ENCODE measurements at regions not wholly inside any gene's neighbourhood (a gene's known extent, or its start where the extent isn't known, plus 50 kb on each side); places are given as distances from the start of the nearest gene placed in this dataset.

- Histone ChIP-seq H3K9me3 (ENCODE audit: control insufficient read depth in 2 of 2, low read length in 2 of 2) (no peaks in the 10 kb centered on the region), H3K27me3 (ENCODE audit: control insufficient read depth in 1 of 2, insufficient read depth in 2 of 2, low read length in 2 of 2) (no peaks in the 10 kb centered on the region), H3K27ac (ENCODE audit: low read length) (no peak overlapping the region), H3K9ac (ENCODE audit: low read length in 2 of 2) (no peak overlapping the region), H3K36me3 (ENCODE audit: control insufficient read depth in 2 of 2, insufficient read depth in 2 of 2, low read length in 2 of 2) (no peaks in the 10 kb centered on the region), H3K4me1 (ENCODE audit: control insufficient read depth, insufficient read depth, low read length) (no peaks in the 10 kb centered on the region), H3K4me3 (ENCODE audit: low read length in 2 of 2) (no peak overlapping the region)
Measured at GRCh38 chr12:24743941-24744793, 204.7 kb downstream of the BCAT1 start.

DNA sequence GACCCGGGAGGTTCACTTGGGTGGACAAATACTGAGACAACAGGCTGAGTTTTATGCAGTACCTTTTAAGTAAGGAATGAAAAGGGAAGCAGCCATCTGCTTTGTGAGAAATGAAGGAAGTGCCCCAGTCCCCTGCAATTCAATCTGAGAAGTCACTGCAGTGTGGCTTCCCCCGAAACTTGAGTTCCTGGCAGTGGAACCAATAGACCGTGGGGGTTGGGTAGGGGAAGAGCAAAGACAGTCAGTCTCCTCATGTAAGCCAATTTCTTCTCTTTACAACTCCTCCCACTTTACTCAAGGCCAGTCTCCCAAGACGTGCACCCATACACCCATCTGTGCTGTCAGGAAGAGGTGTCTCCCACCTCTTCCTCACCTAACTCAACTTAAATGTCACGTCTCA, 206.5 kb downstream of the BCAT1 start:
- H3K4me1 ChIP-seq (ENCODE audit: control insufficient read depth, insufficient read depth, low read length), result no peaks in the 10 kb centered on the region
- no peaks in the 10 kb centered on the region for H3K9me3 ChIP-seq (ENCODE audit: control insufficient read depth in 2 of 2, low read length in 2 of 2)
- no peak overlapping the region for H3K27ac ChIP-seq (ENCODE audit: low read length)
- H3K9ac ChIP-seq (ENCODE audit: low read length in 2 of 2), result no peak overlapping the region
- H3K4me3 ChIP-seq (ENCODE audit: low read length in 2 of 2), result no peak overlapping the region
- no peaks in the 10 kb centered on the region for H3K27me3 ChIP-seq (ENCODE audit: control insufficient read depth in 1 of 2, insufficient read depth in 2 of 2, low read length in 2 of 2)
- no peaks in the 10 kb centered on the region for H3K36me3 ChIP-seq (ENCODE audit: control insufficient read depth in 2 of 2, insufficient read depth in 2 of 2, low read length in 2 of 2)

GRCh38 chr12:24741216-24741615, 207.7 kb downstream of the BCAT1 start:
- Histone ChIP-seq H3K9ac (ENCODE audit: low read length in 2 of 2) (no peak overlapping the region), H3K9me3 (ENCODE audit: control insufficient read depth in 2 of 2, low read length in 2 of 2) (no peaks in the 10 kb centered on the region), H3K4me3 (ENCODE audit: low read length in 2 of 2) (no peak overlapping the region), H3K27ac (ENCODE audit: low read length) (no peak overlapping the region), H3K4me1 (ENCODE audit: control insufficient read depth, insufficient read depth, low read length) (no peaks in the 10 kb centered on the region), H3K27me3 (ENCODE audit: control insufficient read depth in 1 of 2, insufficient read depth in 2 of 2, low read length in 2 of 2) (no peaks in the 10 kb centered on the region), H3K36me3 (ENCODE audit: control insufficient read depth in 2 of 2, insufficient read depth in 2 of 2, low read length in 2 of 2) (no peaks in the 10 kb centered on the region)

DNA sequence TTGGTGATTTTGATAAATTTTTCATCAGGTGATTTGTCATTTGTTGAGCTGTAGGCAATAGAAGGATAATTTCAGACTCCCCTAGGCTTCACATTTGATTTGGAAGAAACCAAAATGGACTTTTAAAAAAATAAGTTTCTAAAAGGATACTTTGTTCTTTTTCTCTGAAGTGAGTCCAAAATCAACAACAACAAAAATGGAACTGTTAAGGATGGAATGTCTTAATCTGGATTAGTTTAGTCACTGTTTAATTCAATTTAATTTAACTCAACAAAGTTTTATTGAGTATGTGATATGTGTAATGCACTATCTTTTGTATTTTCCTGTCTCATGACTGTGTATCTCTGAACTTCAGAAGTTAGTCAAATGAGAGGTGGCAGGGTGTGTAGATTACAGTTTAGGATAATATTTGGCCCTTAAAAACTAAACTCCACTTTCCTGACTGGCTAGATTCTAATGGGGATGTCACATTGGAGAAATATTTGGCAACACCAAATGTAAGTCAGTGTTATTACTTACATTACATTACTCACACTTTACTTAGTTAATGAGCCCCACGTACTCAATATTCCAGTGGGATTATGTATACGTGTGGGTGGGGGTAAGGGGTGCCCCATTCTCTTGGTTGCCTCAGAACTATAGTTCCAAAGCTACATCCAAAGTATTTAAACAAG, 209.7 kb downstream of the BCAT1 start:
- Histone ChIP-seq H3K4me1 (ENCODE audit: control insufficient read depth, insufficient read depth, low read length) (no peaks in the 10 kb centered on the region), H3K27me3 (ENCODE audit: control insufficient read depth in 1 of 2, insufficient read depth in 2 of 2, low read length in 2 of 2) (no peaks in the 10 kb centered on the region), H3K4me3 (ENCODE audit: low read length in 2 of 2) (no peak overlapping the region), H3K27ac (ENCODE audit: low read length) (no peak overlapping the region), H3K9ac (ENCODE audit: low read length in 2 of 2) (no peak overlapping the region), H3K36me3 (ENCODE audit: control insufficient read depth in 2 of 2, insufficient read depth in 2 of 2, low read length in 2 of 2) (no peaks in the 10 kb centered on the region), H3K9me3 (ENCODE audit: control insufficient read depth in 2 of 2, low read length in 2 of 2) (no peaks in the 10 kb centered on the region)

GRCh38 chr12:24738441-24738840, 210.5 kb downstream of the BCAT1 start:
- no peaks in the 10 kb centered on the region for H3K27me3 ChIP-seq (ENCODE audit: control insufficient read depth in 1 of 2, insufficient read depth in 2 of 2, low read length in 2 of 2)
- no peak overlapping the region for H3K4me3 ChIP-seq (ENCODE audit: low read length in 2 of 2)
- no peak overlapping the region for H3K27ac ChIP-seq (ENCODE audit: low read length)
- H3K9ac ChIP-seq (ENCODE audit: low read length in 2 of 2), result no peak overlapping the region
- no peaks in the 10 kb centered on the region for H3K9me3 ChIP-seq (ENCODE audit: control insufficient read depth in 2 of 2, low read length in 2 of 2)
- no peaks in the 10 kb centered on the region for H3K4me1 ChIP-seq (ENCODE audit: control insufficient read depth, insufficient read depth, low read length)
- no peaks in the 10 kb centered on the region for H3K36me3 ChIP-seq (ENCODE audit: control insufficient read depth in 2 of 2, insufficient read depth in 2 of 2, low read length in 2 of 2)

- Histone ChIP-seq H3K9me3 (ENCODE audit: control insufficient read depth in 2 of 2, low read length in 2 of 2) (no peaks in the 10 kb centered on the region), H3K4me1 (ENCODE audit: control insufficient read depth, insufficient read depth, low read length) (no peaks in the 10 kb centered on the region), H3K4me3 (ENCODE audit: low read length in 2 of 2) (no peak overlapping the region), H3K36me3 (ENCODE audit: control insufficient read depth in 2 of 2, insufficient read depth in 2 of 2, low read length in 2 of 2) (no peaks in the 10 kb centered on the region), H3K27me3 (ENCODE audit: control insufficient read depth in 1 of 2, insufficient read depth in 2 of 2, low read length in 2 of 2) (no peaks in the 10 kb centered on the region), H3K27ac (ENCODE audit: low read length) (no peak overlapping the region), H3K9ac (ENCODE audit: low read length in 2 of 2) (no peak overlapping the region)
Measured at GRCh38 chr12:24731596-24731995, 217.3 kb downstream of the BCAT1 start.

GRCh38 chr12:24730489-24730896, 218.4 kb downstream of the BCAT1 start:
- H3K27me3 ChIP-seq (ENCODE audit: control insufficient read depth in 1 of 2, insufficient read depth in 2 of 2, low read length in 2 of 2), result no peaks in the 10 kb centered on the region
- no peaks in the 10 kb centered on the region for H3K4me1 ChIP-seq (ENCODE audit: control insufficient read depth, insufficient read depth, low read length)

GRCh38 chr12:24728826-24729225, 220.1 kb downstream of the BCAT1 start:
- Histone ChIP-seq H3K4me1 (ENCODE audit: control insufficient read depth, insufficient read depth, low read length) (no peaks in the 10 kb centered on the region), H3K9ac (ENCODE audit: low read length in 2 of 2) (no peak overlapping the region), H3K36me3 (ENCODE audit: control insufficient read depth in 2 of 2, insufficient read depth in 2 of 2, low read length in 2 of 2) (no peaks in the 10 kb centered on the region), H3K27ac (ENCODE audit: low read length) (no peak overlapping the region), H3K9me3 (ENCODE audit: control insufficient read depth in 2 of 2, low read length in 2 of 2) (no peaks in the 10 kb centered on the region), H3K27me3 (ENCODE audit: control insufficient read depth in 1 of 2, insufficient read depth in 2 of 2, low read length in 2 of 2) (no peaks in the 10 kb centered on the region), H3K4me3 (ENCODE audit: low read length in 2 of 2) (no peak overlapping the region)

More at GRCh38 chr12:24730489-24730896, 218.4 kb downstream of the BCAT1 start:
- Histone ChIP-seq H3K36me3 (ENCODE audit: control insufficient read depth in 2 of 2, insufficient read depth in 2 of 2, low read length in 2 of 2) (no peaks in the 10 kb centered on the region), H3K9me3 (ENCODE audit: control insufficient read depth in 2 of 2, low read length in 2 of 2) (no peaks in the 10 kb centered on the region), H3K9ac (ENCODE audit: low read length in 2 of 2) (no peak overlapping the region), H3K27ac (ENCODE audit: low read length) (no peak overlapping the region), H3K4me3 (ENCODE audit: low read length in 2 of 2) (no peak overlapping the region)

GRCh38 chr12:24728366-24728765, 220.5 kb downstream of the BCAT1 start:
- H3K4me3 ChIP-seq (ENCODE audit: low read length in 2 of 2), result no peak overlapping the region
- H3K27me3 ChIP-seq (ENCODE audit: control insufficient read depth in 1 of 2, insufficient read depth in 2 of 2, low read length in 2 of 2), result no peaks in the 10 kb centered on the region
- H3K9ac ChIP-seq (ENCODE audit: low read length in 2 of 2), result no peak overlapping the region
- no peaks in the 10 kb centered on the region for H3K9me3 ChIP-seq (ENCODE audit: control insufficient read depth in 2 of 2, low read length in 2 of 2)
- H3K4me1 ChIP-seq (ENCODE audit: control insufficient read depth, insufficient read depth, low read length), result no peaks in the 10 kb centered on the region
- H3K36me3 ChIP-seq (ENCODE audit: control insufficient read depth in 2 of 2, insufficient read depth in 2 of 2, low read length in 2 of 2), result no peaks in the 10 kb centered on the region
- H3K27ac ChIP-seq (ENCODE audit: low read length), result no peak overlapping the region

DNA sequence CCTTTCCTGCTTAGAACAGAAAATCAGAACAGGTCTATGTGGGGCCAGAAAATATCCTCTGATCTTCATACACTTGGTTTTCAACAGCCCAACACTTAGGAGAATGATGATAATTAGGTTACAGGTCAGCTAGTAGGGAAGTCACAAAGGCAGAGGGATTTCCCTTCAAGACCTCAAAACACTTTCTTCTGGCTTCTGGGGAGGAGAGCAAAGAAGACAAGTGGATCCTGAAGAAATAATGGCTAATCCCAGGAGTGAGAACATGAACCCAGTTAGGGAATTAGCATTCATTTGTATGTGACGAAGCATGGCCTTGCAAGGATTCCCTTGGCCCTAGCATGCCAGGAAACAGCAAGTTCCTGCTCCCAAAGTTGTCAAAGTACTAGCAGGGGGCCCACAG, 223.3 kb downstream of the BCAT1 start:
- no peaks in the 10 kb centered on the region for H3K36me3 ChIP-seq (ENCODE audit: control insufficient read depth in 2 of 2, insufficient read depth in 2 of 2, low read length in 2 of 2)

GRCh38 chr12:24724814-24725213, 224.1 kb downstream of the BCAT1 start:
- Histone ChIP-seq H3K4me1 (ENCODE audit: control insufficient read depth, insufficient read depth, low read length) (no peaks in the 10 kb centered on the region), H3K9ac (ENCODE audit: low read length in 2 of 2) (no peak overlapping the region), H3K4me3 (ENCODE audit: low read length in 2 of 2) (no peak overlapping the region), H3K9me3 (ENCODE audit: control insufficient read depth in 2 of 2, low read length in 2 of 2) (peaks cover 0 to 2% of the 10 kb centered on the region in 2 donors), H3K27ac (ENCODE audit: low read length) (no peak overlapping the region), H3K27me3 (ENCODE audit: control insufficient read depth in 1 of 2, insufficient read depth in 2 of 2, low read length in 2 of 2) (no peaks in the 10 kb centered on the region), H3K36me3 (ENCODE audit: control insufficient read depth in 2 of 2, insufficient read depth in 2 of 2, low read length in 2 of 2) (no peaks in the 10 kb centered on the region)

More for the DNA sequence above, 223.3 kb downstream of the BCAT1 start:
- Histone ChIP-seq H3K4me3 (ENCODE audit: low read length in 2 of 2) (no peak overlapping the region), H3K27ac (ENCODE audit: low read length) (no peak overlapping the region), H3K4me1 (ENCODE audit: control insufficient read depth, insufficient read depth, low read length) (no peaks in the 10 kb centered on the region), H3K9me3 (ENCODE audit: control insufficient read depth in 2 of 2, low read length in 2 of 2) (peaks cover 0 to 1% of the 10 kb centered on the region in 2 donors), H3K9ac (ENCODE audit: low read length in 2 of 2) (no peak overlapping the region), H3K27me3 (ENCODE audit: control insufficient read depth in 1 of 2, insufficient read depth in 2 of 2, low read length in 2 of 2) (no peaks in the 10 kb centered on the region)
